ENCODE measurements at regions not wholly inside any gene's neighbourhood (a gene's known extent, or its start where the extent isn't known, plus 50 kb on each side); places are given as distances from the start of the nearest gene placed in this dataset.
"Not testable (repeated sequence)": the region's sequence is repeated elsewhere in the genome, so short reads cannot be mapped to it uniquely, and the experiment has no call there.

DNA sequence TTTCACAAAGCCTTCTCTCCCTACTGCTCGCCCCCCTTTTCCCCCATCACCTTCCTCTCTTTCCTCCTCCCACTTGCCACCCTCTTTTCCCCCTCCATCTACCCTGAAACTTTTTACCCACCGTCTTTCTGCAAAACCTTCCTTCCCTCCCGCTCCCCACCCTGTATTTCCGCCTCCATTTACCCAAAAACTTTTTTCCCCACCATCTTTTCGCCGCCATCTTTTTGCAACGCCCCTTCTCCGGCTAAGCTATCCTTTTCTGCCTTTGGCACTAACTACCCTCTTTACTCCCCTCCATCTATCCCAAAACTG lies 205.2 kb upstream of the WSB1 start:
- dilution Hi-C loops (cut with MboI; ENCODE audit: extremely low pct_ligation_motif_present, low sequenced_read_pairs): no loop called here
- Histone ChIP-seq H3K9me3 (ENCODE audit: control insufficient read depth, low read depth, low read length) (peaks cover 3% of the 10 kb centered on the region), H2AFZ (ENCODE audit: control insufficient read depth, low read length) (no peak overlapping the region), H3K9ac (ENCODE audit: control insufficient read depth, extremely low read depth, insufficient read depth, low read length) (no peak overlapping the region), H3K4me3 (ENCODE audit: control insufficient read depth in 2 of 3, extremely low read depth in 1 of 3, insufficient read depth in 2 of 3, low read depth in 1 of 3, low read length in 3 of 3) (no peak overlapping the region), H3K27me3 (ENCODE audit: control insufficient read depth, extremely low read depth, insufficient read depth, low read length) (no peaks in the 10 kb centered on the region), H3K4me1 (ENCODE audit: control insufficient read depth, extremely low read depth, insufficient read depth, low read length) (no peaks in the 10 kb centered on the region), H3K27ac (ENCODE audit: control insufficient read depth, insufficient read depth, low read length) (no peak overlapping the region), H3K4me2 (ENCODE audit: control insufficient read depth, extremely low read depth, insufficient read depth, low read depth, low read length) (no peak overlapping the region), H3K9me1 (ENCODE audit: control insufficient read depth, extremely low read depth, insufficient read depth, low read length) (no peaks in the 10 kb centered on the region), H3K36me3 (ENCODE audit: control insufficient read depth in 2 of 2, extremely low read depth in 1 of 2, insufficient read depth in 2 of 2, low read length in 2 of 2) (no peaks in the 10 kb centered on the region), H4K20me1 (ENCODE audit: control insufficient read depth, extremely low read depth, insufficient read depth, low read length) (no peaks in the 10 kb centered on the region), H3K79me2 (ENCODE audit: control insufficient read depth, insufficient read depth, low read length) (no peaks in the 10 kb centered on the region)
- DNase-seq (ENCODE audit: low read depth, low spot score) (no peak), FAIRE-seq (no peak)
- no peak for TF ChIP-seq EZH2 (IDR thresholded peaks at IDR 0.05; ENCODE audit: low read length)
- TF ChIP-seq, protein P1, sequence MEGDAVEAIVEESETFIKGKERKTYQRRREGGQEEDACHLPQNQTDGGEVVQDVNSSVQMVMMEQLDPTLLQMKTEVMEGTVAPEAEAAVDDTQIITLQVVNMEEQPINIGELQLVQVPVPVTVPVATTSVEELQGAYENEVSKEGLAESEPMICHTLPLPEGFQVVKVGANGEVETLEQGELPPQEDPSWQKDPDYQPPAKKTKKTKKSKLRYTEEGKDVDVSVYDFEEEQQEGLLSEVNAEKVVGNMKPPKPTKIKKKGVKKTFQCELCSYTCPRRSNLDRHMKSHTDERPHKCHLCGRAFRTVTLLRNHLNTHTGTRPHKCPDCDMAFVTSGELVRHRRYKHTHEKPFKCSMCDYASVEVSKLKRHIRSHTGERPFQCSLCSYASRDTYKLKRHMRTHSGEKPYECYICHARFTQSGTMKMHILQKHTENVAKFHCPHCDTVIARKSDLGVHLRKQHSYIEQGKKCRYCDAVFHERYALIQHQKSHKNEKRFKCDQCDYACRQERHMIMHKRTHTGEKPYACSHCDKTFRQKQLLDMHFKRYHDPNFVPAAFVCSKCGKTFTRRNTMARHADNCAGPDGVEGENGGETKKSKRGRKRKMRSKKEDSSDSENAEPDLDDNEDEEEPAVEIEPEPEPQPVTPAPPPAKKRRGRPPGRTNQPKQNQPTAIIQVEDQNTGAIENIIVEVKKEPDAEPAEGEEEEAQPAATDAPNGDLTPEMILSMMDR (optimal IDR thresholded peaks at IDR 0.05 in 1 of 3, IDR thresholded peaks at IDR 0.05 in 1 of 3, conservative IDR thresholded peaks at IDR 0.05 in 1 of 3; ENCODE audit: extremely low read depth in 1 of 3, insufficient read depth in 2 of 3, low read length in 3 of 3): no peak

- H3K27ac ChIP-seq (ENCODE audit: control insufficient read depth, insufficient read depth, low read length); H3K27me3 ChIP-seq (ENCODE audit: control insufficient read depth, extremely low read depth, insufficient read depth, low read length); H4K20me1 ChIP-seq (ENCODE audit: control insufficient read depth, extremely low read depth, insufficient read depth, low read length); DNase-seq (ENCODE audit: low read depth, low spot score); H3K9ac ChIP-seq (ENCODE audit: control insufficient read depth, extremely low read depth, insufficient read depth, low read length); H3K36me3 ChIP-seq (ENCODE audit: control insufficient read depth in 2 of 2, extremely low read depth in 1 of 2, insufficient read depth in 2 of 2, low read length in 2 of 2); H3K9me1 ChIP-seq (ENCODE audit: control insufficient read depth, extremely low read depth, insufficient read depth, low read length); H3K4me2 ChIP-seq (ENCODE audit: control insufficient read depth, extremely low read depth, insufficient read depth, low read depth, low read length); H3K9me3 ChIP-seq (ENCODE audit: control insufficient read depth, low read depth, low read length); H3K4me1 ChIP-seq (ENCODE audit: control insufficient read depth, extremely low read depth, insufficient read depth, low read length); H3K79me2 ChIP-seq (ENCODE audit: control insufficient read depth, insufficient read depth, low read length); dilution Hi-C loops (cut with MboI; ENCODE audit: extremely low pct_ligation_motif_present, low sequenced_read_pairs); FAIRE-seq; H3K4me3 ChIP-seq (ENCODE audit: control insufficient read depth in 2 of 3, extremely low read depth in 1 of 3, insufficient read depth in 2 of 3, low read depth in 1 of 3, low read length in 3 of 3); H2AFZ ChIP-seq (ENCODE audit: control insufficient read depth, low read length): not testable (repeated sequence)
Observed at GRCh38 chr17:27089079-27089928, 204.6 kb upstream of the WSB1 start.

GRCh38 chr17:27089929-27090247 lies 204.0 kb upstream of the WSB1 start:
- no peak for FAIRE-seq
- TF ChIP-seq, protein P1 (optimal IDR thresholded peaks at IDR 0.05 in 1 of 3, IDR thresholded peaks at IDR 0.05 in 1 of 3, conservative IDR thresholded peaks at IDR 0.05 in 1 of 3; ENCODE audit: extremely low read depth in 1 of 3, insufficient read depth in 2 of 3, low read length in 3 of 3): no peak
- no peak for TF ChIP-seq EZH2 (IDR thresholded peaks at IDR 0.05; ENCODE audit: low read length)
- H3K27me3 ChIP-seq (ENCODE audit: control insufficient read depth, extremely low read depth, insufficient read depth, low read length): no peaks in the 10 kb centered on the region

GRCh38 chr17:27090450-27091042 lies 203.4 kb upstream of the WSB1 start:
- H2AFZ ChIP-seq (ENCODE audit: control insufficient read depth, low read length); H3K27me3 ChIP-seq (ENCODE audit: control insufficient read depth, extremely low read depth, insufficient read depth, low read length); H3K36me3 ChIP-seq (ENCODE audit: control insufficient read depth in 2 of 2, extremely low read depth in 1 of 2, insufficient read depth in 2 of 2, low read length in 2 of 2); H3K4me2 ChIP-seq (ENCODE audit: control insufficient read depth, extremely low read depth, insufficient read depth, low read depth, low read length); H3K9ac ChIP-seq (ENCODE audit: control insufficient read depth, extremely low read depth, insufficient read depth, low read length); H3K9me3 ChIP-seq (ENCODE audit: control insufficient read depth, low read depth, low read length); H3K4me3 ChIP-seq (ENCODE audit: control insufficient read depth in 2 of 3, extremely low read depth in 1 of 3, insufficient read depth in 2 of 3, low read depth in 1 of 3, low read length in 3 of 3); DNase-seq (ENCODE audit: low read depth, low spot score); H3K4me1 ChIP-seq (ENCODE audit: control insufficient read depth, extremely low read depth, insufficient read depth, low read length); H4K20me1 ChIP-seq (ENCODE audit: control insufficient read depth, extremely low read depth, insufficient read depth, low read length); H3K79me2 ChIP-seq (ENCODE audit: control insufficient read depth, insufficient read depth, low read length); H3K27ac ChIP-seq (ENCODE audit: control insufficient read depth, insufficient read depth, low read length); dilution Hi-C loops (cut with MboI; ENCODE audit: extremely low pct_ligation_motif_present, low sequenced_read_pairs); FAIRE-seq; H3K9me1 ChIP-seq (ENCODE audit: control insufficient read depth, extremely low read depth, insufficient read depth, low read length): not testable (repeated sequence)

More at GRCh38 chr17:27089929-27090247, 204.0 kb upstream of the WSB1 start:
- Histone ChIP-seq H3K4me3 (ENCODE audit: control insufficient read depth in 2 of 3, extremely low read depth in 1 of 3, insufficient read depth in 2 of 3, low read depth in 1 of 3, low read length in 3 of 3) (no peak overlapping the region), H3K79me2 (ENCODE audit: control insufficient read depth, insufficient read depth, low read length) (no peaks in the 10 kb centered on the region), H3K36me3 (ENCODE audit: control insufficient read depth in 2 of 2, extremely low read depth in 1 of 2, insufficient read depth in 2 of 2, low read length in 2 of 2) (no peaks in the 10 kb centered on the region), H2AFZ (ENCODE audit: control insufficient read depth, low read length) (no peak overlapping the region), H3K9me1 (ENCODE audit: control insufficient read depth, extremely low read depth, insufficient read depth, low read length) (no peaks in the 10 kb centered on the region), H4K20me1 (ENCODE audit: control insufficient read depth, extremely low read depth, insufficient read depth, low read length) (no peaks in the 10 kb centered on the region), H3K4me1 (ENCODE audit: control insufficient read depth, extremely low read depth, insufficient read depth, low read length) (no peaks in the 10 kb centered on the region), H3K9ac (ENCODE audit: control insufficient read depth, extremely low read depth, insufficient read depth, low read length) (no peak overlapping the region), H3K9me3 (ENCODE audit: control insufficient read depth, low read depth, low read length) (peaks cover 2% of the 10 kb centered on the region), H3K27ac (ENCODE audit: control insufficient read depth, insufficient read depth, low read length) (no peak overlapping the region), H3K4me2 (ENCODE audit: control insufficient read depth, extremely low read depth, insufficient read depth, low read depth, low read length) (no peak overlapping the region)
- dilution Hi-C loops (cut with MboI; ENCODE audit: extremely low pct_ligation_motif_present, low sequenced_read_pairs): no loop called here
- no peak for DNase-seq (ENCODE audit: low read depth, low spot score)

Data from keratinocyte (primary cell).